ENCODE measurements at regions not wholly inside any gene's neighbourhood (a gene's known extent, or its start where the extent isn't known, plus 50 kb on each side); places are given as distances from the start of the nearest gene placed in this dataset.

DNA sequence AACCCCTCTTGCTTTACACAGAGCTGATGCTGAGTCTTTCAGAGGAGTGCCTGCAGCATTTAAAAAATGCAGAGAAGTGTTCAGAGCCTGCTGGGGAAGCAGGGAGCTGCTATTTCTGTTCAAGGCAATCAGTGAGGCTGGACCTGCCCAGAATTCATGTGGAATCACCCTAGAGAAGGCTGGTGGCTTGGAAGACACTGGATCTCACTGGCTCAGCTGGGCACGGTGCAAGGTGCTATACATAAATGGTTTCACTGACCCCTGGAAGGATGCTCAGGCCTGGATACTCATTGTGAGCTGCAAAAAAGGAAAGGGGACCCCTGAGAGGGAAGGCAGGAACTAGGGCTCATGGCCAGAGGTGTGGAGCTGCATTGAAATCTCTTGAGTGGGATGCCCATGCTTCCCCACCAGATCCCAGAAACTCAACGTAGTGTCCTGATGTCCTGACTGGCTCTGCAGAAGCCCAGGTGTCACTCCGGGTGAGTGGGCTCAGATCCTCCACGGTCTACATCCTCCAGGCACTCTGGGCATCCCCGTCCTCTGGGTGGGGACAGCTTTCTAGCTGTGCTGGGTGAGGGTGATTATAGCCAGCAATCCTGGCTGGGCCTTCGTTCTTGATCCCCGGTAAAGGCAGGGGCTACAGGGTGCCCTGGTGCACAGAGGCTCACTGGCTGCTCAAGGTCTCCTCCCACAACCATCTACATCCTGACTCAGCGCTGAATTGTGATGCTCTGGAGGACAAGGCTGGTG, 77.2 kb upstream of the TNS3 start:
- TF ChIP-seq EZH2 (optimal IDR thresholded peaks at IDR 0.05; ENCODE audit: low read depth, low read length), result no peak
- TF ChIP-seq CTCF (IDR thresholded peaks at IDR 0.05; ENCODE audit: low read length), result no peak

Measured in MM.1S (cell line).